Calu3 (cell line): ENCODE measurements at regions not wholly inside any gene's neighbourhood (a gene's known extent, or its start where the extent isn't known, plus 50 kb on each side); places are given as distances from the start of the nearest gene placed in this dataset.

Source experiments
- BruUV-seq: library from RNA; stranded (reverse); fragments of 400-500 nt; replicated peaks from 2 replicates; lab custom pipeline; 2021; lab: Mats Ljungman, UMichigan
- CTCF ChIA-PET: fragments of 300-600 bp; sonication (Branson Sonifier 250); formaldehyde crosslinking; loops from one replicate; lab custom pipeline; 2022; ENCODE audit warnings: antibody characterized with exemption; lab: Charles Lee
- DNase-seq: peaks from one replicate; pipeline ENCODE4 v3.0.0; 2022
- H3K27ac Mint-ChIP-seq: one replicate; pipeline ENCODE4 v1.8.0; 2022; ENCODE audit warnings: mixed read lengths; ENCODE audit not compliant: unreplicated experiment
- H3K27me3 Mint-ChIP-seq: one replicate; pipeline ENCODE4 v1.8.0; 2022; ENCODE audit warnings: mixed read lengths; ENCODE audit not compliant: unreplicated experiment
- H3K36me3 Mint-ChIP-seq: one replicate; pipeline ENCODE4 v1.8.0; 2022; ENCODE audit warnings: mild to moderate bottlenecking, moderate library complexity, mixed read lengths; ENCODE audit not compliant: insufficient read depth, unreplicated experiment
- H3K4me1 Mint-ChIP-seq: one replicate; pipeline ENCODE4 v1.8.0; 2022; ENCODE audit warnings: mild to moderate bottlenecking, low read depth, mixed read lengths; ENCODE audit not compliant: unreplicated experiment
- H3K4me3 Mint-ChIP-seq: one replicate; pipeline ENCODE4 v1.8.0; 2022; ENCODE audit warnings: mild to moderate bottlenecking, low read depth, moderate library complexity, mixed read lengths; ENCODE audit not compliant: unreplicated experiment
- H3K9me3 Mint-ChIP-seq: one replicate; pipeline ENCODE4 v1.8.0; 2022; ENCODE audit warnings: low read depth, mixed read lengths; ENCODE audit not compliant: unreplicated experiment
- CTCF ChIP-seq: fragments of 200-600 bp; IDR thresholded peaks from one replicate; pipeline ENCODE4 v1.8.0; 2022; ENCODE audit warnings: antibody characterized with exemption; ENCODE audit not compliant: unreplicated experiment
- intact Hi-C: fragments of 100-400 bp; cut with micrococcal nuclease; formaldehyde crosslinking; loops from one replicate; pipeline ENCODE4 v1.10.0; 2022; ENCODE audit not compliant: unreplicated experiment

- H3K4me1 Mint-ChIP-seq = no peaks in the 10 kb centered on the region
- H3K27me3 Mint-ChIP-seq = no peaks in the 10 kb centered on the region
- peaks cover 23% of the 10 kb centered on the region for H3K9me3 Mint-ChIP-seq
- CTCF ChIA-PET = no interaction called here
- H3K4me3 Mint-ChIP-seq = no peak overlapping the region
- no TSS peak for BruUV-seq
- no peak for DNase-seq
- H3K27ac Mint-ChIP-seq = no peak overlapping the region
- intact Hi-C loops = no loop called here
- peaks cover 3% of the 10 kb centered on the region for H3K36me3 Mint-ChIP-seq
- no peak for TF ChIP-seq CTCF
Observed at GRCh38 chr11:131206671-131207070, 163.7 kb upstream of the NTM start.

- Mint-ChIP-seq H3K9me3 (peaks cover 23% of the 10 kb centered on the region), H3K4me1 (no peaks in the 10 kb centered on the region), H3K4me3 (no peak overlapping the region), H3K27ac (no peak overlapping the region), H3K27me3 (no peaks in the 10 kb centered on the region), H3K36me3 (peaks cover 3% of the 10 kb centered on the region)
- BruUV-seq = no TSS peak
- TF ChIP-seq CTCF = no peak
- CTCF ChIA-PET = no interaction called here
- no peak for DNase-seq
- intact Hi-C loops = no loop called here
Observed at GRCh38 chr11:131207901-131208300, 162.5 kb upstream of the NTM start.

GRCh38 chr11:131217313-131218310 lies 152.8 kb upstream of the NTM start:
- BruUV-seq = no TSS peak

GRCh38 chr11:131218542-131218941 lies 151.9 kb upstream of the NTM start:
- no peak for TF ChIP-seq CTCF
- DNase-seq = no peak
- Mint-ChIP-seq H3K27me3 (no peaks in the 10 kb centered on the region), H3K4me3 (no peak overlapping the region), H3K9me3 (peaks cover 17% of the 10 kb centered on the region), H3K4me1 (no peaks in the 10 kb centered on the region), H3K27ac (no peak overlapping the region), H3K36me3 (no peaks in the 10 kb centered on the region)
- BruUV-seq = no TSS peak
- intact Hi-C loops = no loop called here
- CTCF ChIA-PET = no interaction called here

More at GRCh38 chr11:131217313-131218310, 152.8 kb upstream of the NTM start:
- intact Hi-C loops = no loop called here
- H3K36me3 Mint-ChIP-seq = no peaks in the 10 kb centered on the region
- CTCF ChIA-PET = no interaction called here
- no peak for DNase-seq
- H3K27me3 Mint-ChIP-seq = no peaks in the 10 kb centered on the region
- H3K4me1 Mint-ChIP-seq = no peaks in the 10 kb centered on the region
- no peak overlapping the region for H3K4me3 Mint-ChIP-seq
- H3K9me3 Mint-ChIP-seq = peaks cover 17% of the 10 kb centered on the region
- TF ChIP-seq CTCF = no peak
- H3K27ac Mint-ChIP-seq = no peak overlapping the region
